GM19395 (cell line): ENCODE measurements at regions not wholly inside any gene's neighbourhood (a gene's known extent, or its start where the extent isn't known, plus 50 kb on each side); places are given as distances from the start of the nearest gene placed in this dataset.

ENCODE experiments used
- ATAC-seq: cut with Tn5 transposase; IDR thresholded peaks from one replicate; pipeline ENCODE4 v1.9.1; 2021; ENCODE audit warnings: mild to moderate bottlenecking, moderate library complexity; ENCODE audit not compliant: unreplicated experiment

GRCh38 chr12:19940267-19940666, 428.1 kb upstream of the PDE3A start:
- no peak for ATAC-seq

- ATAC-seq: no peak
These were observed 427.2 kb upstream of the PDE3A start for GRCh38 chr12:19941096-19941495.

GRCh38 chr12:19945559-19946435, 422.5 kb upstream of the PDE3A start:
- ATAC-seq: no peak

GRCh38 chr12:19946550-19946949, 421.8 kb upstream of the PDE3A start:
- no peak for ATAC-seq

- ATAC-seq: no peak
These were observed 421.0 kb upstream of the PDE3A start for GRCh38 chr12:19947344-19947743.

GRCh38 chr12:19951664-19952063, 416.7 kb upstream of the PDE3A start:
- no peak for ATAC-seq

- no peak for ATAC-seq
These were observed 414.6 kb upstream of the PDE3A start for GRCh38 chr12:19953734-19954133.

GRCh38 chr12:19954163-19954562, 414.2 kb upstream of the PDE3A start:
- no peak for ATAC-seq

- no peak for ATAC-seq
These were observed 410.8 kb upstream of the PDE3A start for GRCh38 chr12:19957308-19958125.

- no peak for ATAC-seq
These were observed 409.9 kb upstream of the PDE3A start for GRCh38 chr12:19958389-19958788.

GRCh38 chr12:19959353-19959752, 409.0 kb upstream of the PDE3A start:
- ATAC-seq: no peak

GRCh38 chr12:19960527-19960926, 407.8 kb upstream of the PDE3A start:
- no peak for ATAC-seq

GRCh38 chr12:19962192-19962591, 406.1 kb upstream of the PDE3A start:
- no peak for ATAC-seq

- ATAC-seq: no peak
These were observed 404.4 kb upstream of the PDE3A start for GRCh38 chr12:19963972-19964371.

GRCh38 chr12:19964549-19964948, 403.8 kb upstream of the PDE3A start:
- ATAC-seq: no peak

GRCh38 chr12:19965196-19966038, 402.9 kb upstream of the PDE3A start:
- no peak for ATAC-seq

GRCh38 chr12:19967001-19967400, 401.3 kb upstream of the PDE3A start:
- no peak for ATAC-seq

- ATAC-seq: no peak
These were observed 400.9 kb upstream of the PDE3A start for GRCh38 chr12:19967431-19967830.

- ATAC-seq: no peak
These were observed 398.2 kb upstream of the PDE3A start for GRCh38 chr12:19970116-19970515.

- no peak for ATAC-seq
These were observed 397.5 kb upstream of the PDE3A start for GRCh38 chr12:19970821-19971220.
